Activated gamma-delta T cell treated with Interleukin-2 at 50 U/mL for 16 hours (primary cell): ENCODE measurements at regions not wholly inside any gene's neighbourhood (a gene's known extent, or its start where the extent isn't known, plus 50 kb on each side); places are given as distances from the start of the nearest gene placed in this dataset.

Source experiments
- DNase-seq: peaks from one replicate; pipeline ENCODE4 v3.0.0-alpha.2; 2020

DNA sequence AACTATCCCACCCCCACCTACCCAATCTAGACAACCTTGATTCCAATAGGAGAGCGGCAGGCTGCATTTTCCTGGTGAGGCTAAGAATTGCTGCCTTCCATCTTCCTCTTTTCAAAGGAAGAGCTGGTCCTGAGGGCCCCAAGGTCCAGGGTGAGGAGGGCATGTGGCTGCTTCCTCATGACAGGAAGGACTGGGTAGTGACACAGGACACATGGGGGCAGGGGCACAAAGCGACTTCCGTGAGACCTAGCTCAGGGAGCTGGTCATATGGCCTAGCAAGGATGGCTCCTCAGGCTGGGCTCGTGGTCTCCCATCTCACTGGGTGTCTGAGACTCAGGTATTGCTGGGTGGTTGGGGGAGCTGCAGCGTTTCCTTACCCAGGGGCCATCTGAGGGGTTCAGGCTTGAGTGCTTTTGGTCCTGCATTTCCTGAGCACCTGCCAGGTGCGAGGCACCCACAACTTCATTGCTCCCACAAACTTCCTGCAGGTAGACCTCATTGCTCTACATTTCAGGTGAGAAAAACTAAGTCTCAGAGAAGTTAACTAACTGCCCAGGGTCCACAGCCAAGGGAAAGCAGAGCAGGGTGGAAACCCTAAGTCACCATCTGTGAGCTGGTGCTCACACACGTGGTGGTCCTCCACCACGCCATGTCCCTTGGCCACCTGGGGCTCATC is 160.0 kb upstream of the TLE3 start:
- no peak for DNase-seq

- no peak for DNase-seq
Measured at GRCh38 chr15:70257047-70257446, 159.3 kb upstream of the TLE3 start.

DNA sequence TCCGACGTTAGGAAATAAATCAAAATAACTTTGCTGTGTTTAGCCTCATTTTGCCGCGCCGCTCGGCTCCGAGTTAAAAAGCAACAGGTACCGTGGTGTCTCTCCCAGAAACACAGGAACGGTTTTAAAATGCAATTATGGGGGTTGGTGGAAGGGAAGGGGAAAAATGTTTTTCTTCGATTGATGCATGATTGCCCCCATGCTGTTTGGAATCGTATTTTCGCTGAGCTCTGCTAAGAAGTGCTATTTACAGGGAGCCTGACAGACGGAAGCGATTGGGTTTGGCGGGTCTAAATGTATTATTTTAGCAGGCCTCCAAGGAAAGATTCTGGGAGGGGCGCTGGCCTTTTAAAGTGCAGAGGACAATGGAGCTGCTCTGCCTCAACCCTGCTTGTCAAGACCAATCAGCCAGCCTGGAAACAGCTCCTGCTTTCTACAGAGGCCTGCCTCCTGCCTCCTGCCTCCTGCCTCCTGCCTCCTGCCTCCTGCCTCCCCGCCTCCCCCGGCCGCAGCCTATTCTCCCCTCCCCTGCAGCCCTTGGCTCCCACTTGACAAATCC is 156.7 kb upstream of the TLE3 start:
- no peak for DNase-seq

- DNase-seq: no peak
Measured at GRCh38 chr15:70253461-70254156, 155.9 kb upstream of the TLE3 start.

- DNase-seq: no peak
Measured at GRCh38 chr15:70252951-70253320, 155.2 kb upstream of the TLE3 start.

GRCh38 chr15:70252056-70252950 is 154.6 kb upstream of the TLE3 start:
- DNase-seq: no peak

GRCh38 chr15:70251246-70251990 is 153.7 kb upstream of the TLE3 start:
- no peak for DNase-seq

DNA sequence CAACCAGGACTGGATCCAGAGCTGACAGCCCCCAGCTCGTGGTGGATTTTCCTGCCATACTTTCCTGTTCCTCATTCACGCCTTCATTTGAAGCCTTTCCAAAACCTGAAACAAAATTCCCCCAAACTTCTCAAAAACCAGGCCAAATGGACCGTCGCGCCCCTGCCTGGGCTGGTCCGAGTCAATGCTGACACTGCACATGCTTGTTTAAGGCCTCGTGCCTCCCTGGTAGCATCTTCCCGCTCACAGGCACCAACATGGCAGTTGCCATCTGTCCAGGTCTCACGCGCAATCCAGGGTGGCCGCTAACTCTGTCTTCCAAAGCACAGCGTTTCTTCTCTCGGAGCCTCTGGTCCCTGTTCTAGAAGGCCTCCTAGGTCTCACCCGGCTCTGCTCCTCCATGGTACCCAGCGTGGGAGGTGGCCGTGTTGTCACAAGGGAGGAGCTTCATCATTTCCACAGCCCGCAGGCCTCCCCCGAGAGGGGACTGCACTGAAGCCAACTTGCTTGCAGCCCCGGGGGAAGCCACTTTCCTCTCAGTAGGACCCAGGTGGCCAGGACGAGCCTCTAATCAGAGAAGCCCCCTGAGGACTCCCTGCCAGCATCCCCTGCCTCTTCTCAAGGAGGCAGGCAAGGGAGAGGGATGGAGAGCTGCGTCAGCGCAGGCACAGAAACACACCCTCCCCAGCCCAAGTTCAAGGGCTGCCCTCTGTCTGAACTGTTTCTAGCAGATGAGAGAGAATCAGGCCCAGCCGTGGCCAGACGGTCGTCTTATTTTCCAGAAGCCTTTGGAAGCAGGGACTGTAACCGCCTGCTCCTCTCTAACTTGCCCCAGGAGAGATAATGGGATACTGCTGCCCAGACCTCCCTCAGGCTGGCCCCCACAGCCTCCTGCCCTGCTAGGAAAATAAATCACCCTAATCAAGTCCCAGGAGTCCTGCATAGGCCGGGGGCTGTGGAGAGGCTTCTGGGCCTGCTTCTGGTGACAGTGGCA is 152.8 kb upstream of the TLE3 start:
- no peak for DNase-seq

DNA sequence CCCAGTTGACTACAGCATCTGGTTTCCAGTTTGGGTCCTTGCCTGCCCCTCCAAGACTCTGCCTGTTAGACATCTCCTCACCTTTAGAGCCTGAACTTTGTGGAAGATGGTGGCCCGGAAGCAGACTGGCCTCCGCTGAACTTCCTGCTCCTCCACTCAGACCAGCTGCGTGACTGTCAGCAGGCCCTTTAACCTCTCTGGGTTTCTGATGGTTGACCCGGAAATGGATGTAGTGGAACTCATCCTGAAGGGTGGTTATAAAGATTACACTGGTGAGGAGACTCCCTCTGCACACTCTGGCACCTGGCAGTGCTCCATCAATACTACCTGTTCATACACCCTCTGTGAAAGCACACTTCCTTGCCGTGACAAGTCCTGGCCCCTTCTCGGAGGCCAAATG is 151.9 kb upstream of the TLE3 start:
- no peak for DNase-seq

- DNase-seq: no peak
Measured at GRCh38 chr15:70248116-70249025, 150.7 kb upstream of the TLE3 start.

GRCh38 chr15:70247281-70247680 is 149.6 kb upstream of the TLE3 start:
- DNase-seq: no peak

GRCh38 chr15:70246623-70247220 is 149.0 kb upstream of the TLE3 start:
- no peak for DNase-seq

DNA sequence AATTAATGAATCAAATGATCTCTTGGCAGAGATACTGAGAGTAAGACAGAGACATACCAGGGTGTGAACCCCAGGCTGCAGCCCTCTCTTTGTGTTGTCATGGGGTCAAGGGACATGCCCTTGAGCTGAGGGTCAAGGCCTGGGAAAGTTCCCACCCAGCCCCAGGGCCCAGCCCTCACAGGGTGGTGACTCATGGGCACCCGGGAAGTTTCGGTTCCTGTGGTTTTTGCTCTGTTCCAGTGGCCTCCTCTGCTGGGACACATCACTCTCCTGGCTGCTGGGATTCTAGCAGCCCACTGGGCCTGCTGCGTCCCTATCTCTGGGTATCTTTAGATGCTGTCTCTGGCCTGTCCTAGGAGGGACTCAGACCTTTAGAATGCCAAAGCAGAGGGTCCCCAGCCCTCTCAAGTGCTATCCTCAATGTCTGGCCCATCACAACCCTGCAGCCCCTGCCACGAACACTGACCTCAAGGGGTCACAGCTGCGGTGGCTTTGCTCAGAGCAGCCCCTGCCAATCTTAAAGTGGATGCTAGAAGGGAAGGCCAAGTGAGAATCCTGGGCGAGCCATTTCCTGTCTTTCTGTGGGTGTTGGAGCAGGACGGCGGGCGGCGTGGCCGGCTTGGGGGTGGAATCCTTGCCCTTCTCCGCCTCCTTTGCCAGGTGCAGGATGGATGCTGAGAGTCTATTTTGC is 148.4 kb upstream of the TLE3 start:
- no peak for DNase-seq

DNA sequence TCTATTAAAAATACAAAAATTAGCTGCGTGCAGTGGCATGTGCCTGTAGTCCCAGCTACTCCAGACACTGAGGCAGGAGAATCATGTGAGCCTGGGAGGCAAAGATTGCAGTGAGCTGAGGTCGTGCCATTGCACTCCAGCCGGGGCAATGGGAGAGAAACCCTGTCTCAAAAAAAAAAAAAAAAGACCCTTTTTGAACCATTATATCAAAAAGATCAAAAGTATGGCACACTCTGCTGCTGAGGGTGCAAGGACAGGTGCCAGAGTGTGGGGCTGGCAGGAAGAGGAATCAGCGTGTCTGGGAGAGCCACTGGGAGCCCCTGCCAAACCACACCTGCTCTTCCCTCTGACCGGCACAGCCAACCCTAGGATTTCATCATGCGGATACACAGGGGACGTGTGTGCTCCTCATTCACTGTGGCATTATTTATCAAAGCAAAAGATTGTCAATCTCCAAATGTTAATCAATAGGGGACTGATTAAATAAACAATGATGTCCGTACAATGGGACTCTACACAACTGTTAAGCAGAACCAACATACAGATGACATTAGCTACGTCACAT is 147.3 kb upstream of the TLE3 start:
- DNase-seq: no peak

DNA sequence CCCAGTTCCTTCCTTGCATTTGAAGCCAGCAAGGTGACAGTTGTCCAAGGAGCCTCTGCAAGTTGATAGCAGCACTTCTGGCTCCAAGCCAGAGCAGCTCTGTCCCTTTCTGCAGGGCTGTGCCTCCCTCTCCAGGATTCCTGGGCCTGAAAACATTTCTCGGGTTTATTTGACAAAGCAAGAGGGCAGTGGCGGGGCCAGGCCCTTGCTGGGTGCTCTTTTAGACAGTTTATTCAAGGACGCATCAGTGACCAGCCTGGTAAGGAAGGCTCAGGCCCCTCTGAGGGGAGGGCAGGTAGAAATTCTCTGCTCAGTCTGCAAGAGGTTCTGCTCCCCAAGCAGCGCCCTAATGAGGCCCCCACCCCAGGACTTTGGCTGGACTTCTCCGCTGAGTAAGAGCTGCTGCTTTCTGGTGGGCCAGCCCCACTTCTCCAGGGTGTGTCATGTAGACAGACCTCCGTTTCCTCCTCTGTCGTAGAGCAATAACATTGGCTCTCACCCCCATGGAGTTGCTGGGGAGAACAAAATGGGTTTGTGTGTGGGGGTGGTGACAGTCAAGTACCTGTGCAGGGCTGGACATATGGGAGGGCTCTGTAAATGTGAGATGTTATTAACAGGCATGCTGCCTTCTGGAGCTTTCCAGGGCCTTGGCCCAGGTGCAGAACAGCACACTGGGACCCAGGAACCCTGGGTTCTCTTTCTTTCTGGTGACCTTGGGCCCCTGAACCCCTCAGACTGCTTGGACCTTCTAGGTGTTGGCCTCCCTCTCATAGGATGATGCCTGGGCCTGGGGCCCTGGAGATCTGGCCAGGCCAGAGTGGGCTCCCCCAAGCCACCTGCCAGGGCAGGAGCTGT is 146.2 kb upstream of the TLE3 start:
- DNase-seq: no peak

DNA sequence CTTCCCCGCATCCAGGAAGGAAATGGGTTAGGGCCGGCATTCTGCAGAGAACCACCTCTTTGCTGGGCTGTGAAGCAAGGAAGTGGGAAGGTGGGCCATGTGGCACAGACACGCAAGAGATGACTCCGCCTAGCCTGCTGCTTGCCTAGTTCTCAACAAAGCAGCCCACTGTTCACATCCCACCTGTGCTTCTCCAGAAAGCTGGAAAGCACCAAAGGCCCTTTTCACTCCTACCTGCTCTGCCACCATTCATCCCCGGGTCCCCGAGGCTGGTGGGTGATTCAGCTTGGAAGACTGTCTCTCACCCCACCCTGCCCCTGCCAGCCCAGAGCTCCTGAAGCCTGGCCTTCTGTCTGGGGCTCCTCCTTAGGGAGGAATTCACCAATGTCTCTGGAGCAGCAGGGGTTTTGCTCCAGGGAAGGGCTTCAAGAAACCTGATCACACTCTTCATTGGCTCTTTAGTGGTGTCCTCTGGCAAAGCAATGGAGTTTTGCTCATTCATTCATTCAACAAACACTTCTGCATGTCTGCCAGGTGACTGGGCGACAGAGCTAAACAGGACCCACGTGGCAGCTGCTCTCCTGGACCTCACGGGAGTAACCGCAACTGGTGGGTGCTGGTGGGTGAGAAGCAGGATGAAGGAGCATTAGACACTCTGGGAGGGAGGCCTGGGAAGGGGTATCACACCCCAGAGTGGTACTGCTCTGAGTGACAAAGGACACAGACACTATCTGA is 145.4 kb upstream of the TLE3 start:
- DNase-seq: no peak
